Effector CD8-positive, alpha-beta T cell (primary cell): ENCODE measurements at regions not wholly inside any gene's neighbourhood (a gene's known extent, or its start where the extent isn't known, plus 50 kb on each side); places are given as distances from the start of the nearest gene placed in this dataset.

Experiments used
- DNase-seq: peaks from one replicate; lab custom pipeline; 2025; lab: John Stamatoyannopoulos, UW

DNA sequence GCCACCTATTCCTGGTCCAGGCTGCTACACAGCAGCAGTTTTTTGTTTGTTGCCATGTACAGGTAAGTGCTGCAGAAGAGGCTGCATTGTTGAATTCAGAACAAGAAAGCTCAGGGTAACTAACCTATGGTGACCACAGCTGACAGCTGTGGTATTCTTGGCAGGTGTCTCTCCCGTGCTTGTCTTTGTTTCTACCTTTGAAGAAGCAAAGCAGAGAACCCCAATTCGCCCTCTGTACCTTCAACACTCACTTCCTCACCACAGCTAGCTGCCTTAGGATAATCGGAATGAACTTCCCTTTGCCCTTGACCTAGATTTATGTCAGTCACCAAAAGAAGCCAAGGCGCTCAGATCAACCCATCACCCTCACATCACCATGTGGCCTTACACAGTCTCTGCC lies 1703.3 kb upstream of the SLC10A2 start:
- DNase-seq, result no peak

DNA sequence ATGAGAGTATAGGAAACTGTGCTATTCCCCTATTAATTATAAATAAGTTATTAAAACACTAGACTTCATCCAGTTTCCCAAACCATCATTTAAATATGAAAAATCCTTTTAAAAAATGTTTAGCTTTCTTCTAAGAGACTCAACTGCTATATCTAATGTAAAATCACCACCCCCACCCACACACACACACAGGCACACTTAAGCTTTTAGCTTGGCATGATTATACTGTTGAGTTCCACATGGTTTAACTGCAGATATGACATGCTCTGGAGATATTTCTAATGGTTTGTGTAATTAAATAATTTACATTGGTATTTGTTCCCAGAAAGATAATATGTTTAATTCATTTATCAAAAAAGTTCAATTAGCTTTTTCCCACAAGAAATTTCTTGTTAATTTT lies 1700.1 kb upstream of the SLC10A2 start:
- no peak for DNase-seq

DNA sequence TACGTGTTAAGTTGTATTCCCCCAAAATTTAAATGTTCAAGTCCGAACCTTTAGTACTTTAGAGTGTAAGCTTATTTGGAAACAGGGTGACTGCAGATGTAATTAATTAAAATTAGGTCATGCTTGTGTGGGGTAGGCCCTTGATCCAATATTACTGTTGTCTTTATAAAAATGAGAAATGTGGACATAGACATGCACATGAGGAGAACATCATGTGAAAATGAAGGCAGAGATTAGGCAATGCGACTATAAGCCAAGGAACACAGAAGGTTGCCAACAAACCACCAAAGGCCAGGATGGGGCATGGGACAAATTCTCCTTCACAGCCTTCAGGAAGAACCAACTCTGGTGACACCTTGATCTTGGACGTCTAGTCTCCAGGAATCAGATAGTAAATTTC lies 1698.4 kb upstream of the SLC10A2 start:
- DNase-seq, result no peak

DNA sequence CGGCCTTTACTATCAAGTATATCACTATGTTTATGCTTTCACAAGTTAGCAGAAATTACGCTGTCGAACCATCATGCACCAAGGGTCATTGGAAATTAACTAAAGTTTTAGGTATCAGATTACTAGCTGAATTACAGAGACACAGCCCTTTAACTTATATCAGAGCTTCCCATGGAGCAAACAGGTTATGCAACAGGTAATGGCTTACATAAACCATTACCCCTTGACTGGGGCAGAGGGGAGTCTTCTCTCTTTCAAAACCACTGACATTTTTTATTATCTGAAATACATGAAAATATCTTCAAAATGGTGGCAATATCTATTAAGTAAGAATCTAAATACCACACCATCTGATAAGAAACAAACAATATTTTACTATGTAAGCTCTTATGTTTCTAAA lies 1692.9 kb upstream of the SLC10A2 start:
- no peak for DNase-seq

DNA sequence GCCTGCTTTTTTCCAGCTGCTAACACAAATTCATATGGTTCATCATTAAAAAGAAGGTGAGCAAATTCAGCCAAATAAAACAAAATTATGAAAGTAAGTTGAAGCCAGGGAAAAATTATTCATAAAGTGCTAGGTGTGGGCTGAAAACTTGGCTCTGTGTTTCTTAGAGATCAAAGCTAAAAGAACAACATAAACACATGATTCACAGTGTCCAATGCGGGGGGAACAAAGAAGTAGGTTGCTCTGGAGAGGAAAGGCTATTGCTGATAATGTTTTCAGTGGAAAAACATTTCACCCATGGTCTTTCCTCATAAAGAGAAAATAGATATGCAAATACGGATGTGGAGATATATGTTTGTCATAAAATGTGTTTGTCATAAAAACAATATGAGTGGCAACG lies 1691.5 kb upstream of the SLC10A2 start:
- DNase-seq, result no peak

DNA sequence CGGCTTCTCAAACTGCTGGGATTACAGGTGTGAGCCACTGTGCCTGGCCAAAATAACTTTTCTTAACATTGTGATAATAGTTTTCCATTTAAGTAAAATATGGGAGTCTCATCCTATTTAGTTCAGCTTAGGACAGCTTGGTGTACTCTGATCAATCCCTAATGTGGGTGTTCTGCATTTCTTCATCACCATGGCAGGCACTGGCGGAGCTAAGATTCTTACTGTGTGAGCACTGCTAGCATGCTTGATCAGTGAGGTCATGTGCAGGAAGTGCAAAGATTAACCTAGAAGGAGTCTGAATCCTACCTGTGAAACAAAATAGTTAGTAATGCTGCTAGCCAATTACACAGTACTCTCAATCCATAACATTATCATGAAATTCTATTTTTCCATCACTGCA lies 1684.2 kb upstream of the SLC10A2 start:
- DNase-seq, result no peak

DNA sequence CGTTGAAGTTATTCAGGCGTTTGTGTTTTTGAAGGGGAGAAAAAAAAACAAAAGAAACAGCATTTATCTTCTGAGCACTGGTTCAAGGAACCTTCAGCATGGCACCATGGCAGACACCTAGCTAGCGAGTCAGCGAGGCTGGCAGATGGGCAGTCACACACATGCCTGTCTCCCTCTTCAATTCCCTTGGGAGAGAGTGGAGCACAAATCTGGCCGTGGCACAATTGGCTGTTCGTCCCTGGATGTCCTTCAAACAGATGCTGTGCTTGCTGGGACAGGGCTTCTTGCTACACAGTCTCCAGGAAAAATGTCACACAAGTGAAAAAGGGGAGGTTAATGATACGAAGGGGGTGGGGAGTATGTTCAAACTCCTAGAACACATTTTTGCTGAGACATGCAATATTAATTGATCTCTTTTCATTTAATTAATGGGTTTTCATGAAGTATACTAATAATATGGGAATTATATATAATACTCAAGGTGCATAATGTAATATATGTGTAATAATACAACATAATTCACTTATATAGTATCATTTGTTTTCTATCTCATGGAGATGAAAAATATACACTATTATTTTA lies 1674.5 kb upstream of the SLC10A2 start:
- no peak for DNase-seq

DNA sequence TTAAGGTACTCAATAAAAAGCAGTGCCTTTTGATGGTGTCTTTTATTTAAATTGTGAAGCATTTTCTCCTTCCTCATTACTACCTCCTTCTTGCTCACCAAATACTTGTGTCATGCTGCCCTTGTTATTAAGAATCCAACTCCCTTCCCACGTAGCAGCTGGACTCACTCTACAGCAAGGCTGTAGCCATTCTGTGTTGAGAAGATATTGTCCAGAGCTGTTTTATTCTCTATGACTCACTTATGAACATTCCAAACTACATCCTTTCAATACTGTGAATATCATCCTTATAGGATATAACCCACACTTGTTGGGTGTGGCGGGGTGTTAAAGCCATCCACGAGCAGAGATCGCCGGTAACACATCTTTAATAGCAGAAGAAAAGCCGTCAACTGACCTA lies 1671.5 kb upstream of the SLC10A2 start:
- DNase-seq, result no peak

DNA sequence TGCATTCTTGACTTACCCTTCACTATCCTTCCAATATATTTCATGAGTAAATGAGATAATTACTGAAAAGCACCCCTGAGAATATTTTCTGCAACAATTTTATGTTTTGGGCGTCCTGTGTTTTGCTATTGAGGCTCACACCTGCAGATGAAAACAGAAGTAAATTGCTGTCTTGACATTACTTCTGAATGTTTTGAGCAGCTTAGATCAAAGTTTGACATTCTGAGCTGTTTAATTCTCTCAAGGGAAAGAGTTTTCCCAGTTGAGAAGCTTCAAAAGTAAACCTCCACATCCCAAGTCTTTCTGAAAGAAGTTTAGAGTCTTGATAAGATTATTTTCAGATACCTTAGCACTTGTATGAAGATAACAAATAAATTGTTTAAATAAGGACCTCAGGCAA lies 1667.2 kb upstream of the SLC10A2 start:
- DNase-seq, result no peak

DNA sequence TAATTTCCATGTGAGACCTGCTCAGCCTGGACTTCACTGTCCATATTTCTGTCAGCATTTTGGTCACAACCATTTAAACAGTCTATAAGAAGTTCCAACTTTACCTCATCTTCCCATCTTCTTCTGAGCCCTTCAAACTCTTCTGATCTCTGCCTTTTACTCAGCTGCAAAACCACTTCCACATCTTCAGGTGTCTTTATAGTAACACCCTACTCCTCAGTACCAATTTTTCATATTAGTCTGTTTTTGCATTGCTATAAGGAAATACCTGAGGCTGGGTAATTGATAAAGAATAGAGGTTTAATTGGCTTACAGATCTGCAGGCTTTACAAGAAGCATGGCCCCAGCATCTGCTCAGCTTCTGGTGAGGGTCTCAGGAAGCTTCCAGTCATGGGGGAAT lies 1648.9 kb upstream of the SLC10A2 start:
- DNase-seq, result no peak

DNA sequence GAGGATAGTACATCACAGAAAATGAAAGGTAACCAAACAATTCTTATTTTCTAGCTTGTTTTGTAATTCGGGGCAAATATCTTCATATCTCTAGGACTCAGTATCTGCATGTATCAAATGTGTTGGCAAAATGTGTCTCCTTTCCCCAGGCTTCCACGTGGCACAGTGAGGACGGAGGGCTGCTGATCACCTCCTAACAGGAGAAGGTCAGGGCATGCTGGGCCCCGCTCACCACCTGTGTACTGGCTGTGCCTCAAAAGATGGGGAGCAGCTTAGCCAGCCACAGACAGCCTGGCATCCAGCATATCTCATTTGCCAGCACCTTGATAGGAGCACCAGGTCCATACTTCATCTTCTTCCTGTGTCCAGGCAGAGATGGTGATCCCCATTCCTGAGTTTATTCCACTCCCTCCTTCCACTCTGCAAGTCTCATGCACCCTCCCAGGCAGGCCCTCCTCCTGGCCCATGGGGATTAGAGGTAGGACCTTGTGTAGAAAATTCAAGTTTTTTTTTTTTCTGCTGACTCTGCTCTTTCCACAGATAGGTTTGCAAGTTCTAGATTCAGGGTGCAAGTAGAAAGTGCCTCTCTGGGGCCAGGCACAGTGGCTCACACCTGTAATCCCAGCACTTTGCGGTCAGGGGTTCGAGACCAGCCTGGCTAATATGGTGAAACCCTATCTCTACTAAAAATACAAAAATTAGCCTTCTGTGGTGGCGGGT lies 1639.0 kb upstream of the SLC10A2 start:
- DNase-seq, result no peak

DNA sequence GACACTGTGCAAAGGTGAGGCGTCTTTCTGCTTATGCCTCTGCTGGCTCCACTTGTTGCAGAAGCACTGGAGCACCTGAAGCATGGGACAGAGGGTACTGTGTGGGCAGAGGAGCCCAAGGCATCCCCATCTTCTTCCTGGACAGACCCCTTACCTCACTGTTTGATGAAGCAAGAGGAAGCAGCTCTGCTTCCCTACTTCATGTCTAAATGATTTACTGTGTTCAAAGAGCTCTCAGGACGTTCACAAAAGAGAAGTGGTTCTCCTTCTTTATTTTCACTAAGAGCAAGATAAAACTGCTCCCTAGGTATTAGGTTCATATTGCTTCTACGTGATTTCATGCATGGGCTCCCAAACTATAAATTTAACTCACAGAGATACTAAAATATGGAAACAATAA lies 1635.4 kb upstream of the SLC10A2 start:
- DNase-seq, result no peak

DNA sequence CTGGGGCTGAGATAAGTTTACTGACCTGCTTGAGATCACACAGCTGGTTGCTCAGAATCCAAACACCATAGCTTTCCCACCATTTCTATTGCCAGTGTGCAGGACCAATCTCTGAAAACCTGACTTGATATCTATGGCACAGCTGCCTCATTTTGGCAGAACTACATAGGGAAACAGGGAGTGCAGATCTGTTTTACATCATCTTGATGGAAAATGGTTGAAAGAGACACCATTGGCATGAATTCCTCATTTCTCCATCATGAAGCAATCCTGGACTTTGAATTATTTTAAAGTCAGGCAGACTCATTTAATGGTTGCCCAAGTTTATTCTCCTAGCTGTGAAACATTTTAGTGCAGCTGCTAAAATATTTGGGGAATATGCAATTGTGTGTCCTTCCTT lies 1628.2 kb upstream of the SLC10A2 start:
- no peak for DNase-seq

DNA sequence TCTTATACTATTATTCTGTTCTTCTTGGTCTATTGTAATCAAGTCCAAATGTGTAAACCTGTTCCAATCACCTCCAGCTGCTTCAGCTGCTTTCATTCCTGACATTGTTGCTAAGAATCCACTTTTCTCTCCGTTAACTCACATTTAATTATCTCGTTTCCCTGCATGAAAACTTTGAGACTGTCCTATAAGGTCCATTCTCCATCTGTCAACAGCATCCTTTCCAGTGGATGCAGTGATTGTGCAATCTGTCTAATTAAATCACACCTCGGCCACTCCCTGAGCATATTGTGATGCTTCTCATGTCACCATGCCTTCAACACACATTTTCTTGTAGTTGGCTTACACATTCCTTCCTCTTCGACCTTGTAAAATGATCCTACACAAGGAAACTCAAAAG lies 1626.9 kb upstream of the SLC10A2 start:
- no peak for DNase-seq

DNA sequence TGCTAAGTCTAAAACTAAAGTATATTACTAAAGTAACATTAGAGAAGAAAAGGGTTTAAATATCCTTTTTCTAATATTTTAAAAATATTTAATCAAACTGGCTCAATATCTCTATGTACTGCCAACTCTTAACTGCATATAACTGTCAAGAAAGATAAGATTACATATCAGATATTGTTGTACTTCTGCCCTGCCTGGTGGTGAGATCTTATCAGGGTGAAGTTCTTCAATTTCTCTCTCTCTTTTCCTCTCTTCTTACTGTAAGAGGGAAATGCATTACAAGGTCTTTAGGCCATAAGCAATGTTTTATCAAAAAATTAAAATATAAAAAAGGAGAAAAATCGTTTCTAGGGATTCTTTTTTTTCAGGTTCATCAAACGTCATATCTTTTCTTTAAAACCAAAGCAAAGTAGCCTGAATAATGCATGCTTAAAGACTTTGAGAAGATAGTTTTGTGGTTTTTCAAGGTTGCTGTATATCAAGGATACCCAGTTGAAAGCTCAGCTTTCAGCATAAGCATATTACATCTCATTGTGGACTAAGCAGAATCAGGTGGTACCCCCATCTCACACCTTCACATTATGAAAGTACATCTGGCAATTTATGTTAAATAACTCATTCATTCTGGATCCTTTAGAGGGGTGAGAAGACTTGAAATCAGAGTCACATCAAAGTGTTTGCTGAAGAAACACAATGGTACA lies 1625.7 kb upstream of the SLC10A2 start:
- no peak for DNase-seq

DNA sequence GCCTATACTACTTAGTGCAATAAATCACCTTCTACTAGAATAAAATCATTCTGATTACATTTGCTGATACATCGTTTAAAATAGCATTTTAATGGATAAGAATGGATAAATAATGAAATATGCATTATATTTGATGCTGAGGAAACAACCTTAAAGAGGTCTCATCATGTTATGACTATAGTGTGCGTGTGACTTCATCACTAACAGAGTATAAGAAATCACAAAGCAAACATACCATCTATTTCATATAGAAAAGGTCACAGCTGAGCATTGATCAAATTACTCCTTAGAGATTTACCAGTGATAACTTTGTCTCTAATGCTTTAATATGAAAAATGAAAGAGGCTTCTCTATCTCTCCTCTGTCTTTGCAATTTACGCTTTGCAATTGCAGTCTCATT lies 1620.3 kb upstream of the SLC10A2 start:
- no peak for DNase-seq

DNA sequence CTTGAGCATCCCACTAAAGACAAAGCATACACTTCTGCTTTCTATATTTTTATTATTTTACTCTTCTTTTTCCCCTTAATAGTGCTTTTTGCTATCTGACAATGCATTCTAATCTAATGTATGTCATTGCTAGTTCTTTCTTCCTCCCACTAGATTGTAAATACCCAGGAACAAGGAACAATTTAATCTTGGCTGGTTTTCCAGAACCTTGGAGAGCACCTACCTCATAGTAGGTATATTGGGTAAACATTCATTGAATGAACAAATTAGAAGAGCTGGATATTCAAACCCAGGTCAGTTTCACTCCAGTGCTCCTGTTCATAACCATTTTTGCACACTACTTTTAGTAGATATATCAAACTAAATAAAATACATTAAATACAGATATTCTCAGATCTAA lies 1617.6 kb upstream of the SLC10A2 start:
- DNase-seq, result no peak

DNA sequence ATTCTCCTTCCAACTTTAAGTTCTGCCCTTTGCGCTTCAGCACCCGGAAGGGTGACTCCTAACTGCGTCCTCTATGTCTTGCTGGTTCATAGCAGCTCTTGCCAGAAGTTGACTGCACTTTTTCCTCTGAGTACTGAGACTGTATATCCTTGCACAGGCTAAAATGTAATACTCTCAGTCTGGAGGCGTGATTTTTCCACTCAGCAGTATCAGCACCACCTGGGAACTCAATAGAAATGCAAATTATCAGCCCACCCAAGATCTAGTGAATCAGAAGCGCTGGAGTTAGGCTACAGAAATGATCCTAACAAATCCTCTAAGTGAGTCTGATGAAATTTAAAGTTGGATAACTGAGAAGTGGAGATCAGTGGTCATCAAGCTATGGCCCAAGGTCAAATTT lies 1611.9 kb upstream of the SLC10A2 start:
- no peak for DNase-seq

DNA sequence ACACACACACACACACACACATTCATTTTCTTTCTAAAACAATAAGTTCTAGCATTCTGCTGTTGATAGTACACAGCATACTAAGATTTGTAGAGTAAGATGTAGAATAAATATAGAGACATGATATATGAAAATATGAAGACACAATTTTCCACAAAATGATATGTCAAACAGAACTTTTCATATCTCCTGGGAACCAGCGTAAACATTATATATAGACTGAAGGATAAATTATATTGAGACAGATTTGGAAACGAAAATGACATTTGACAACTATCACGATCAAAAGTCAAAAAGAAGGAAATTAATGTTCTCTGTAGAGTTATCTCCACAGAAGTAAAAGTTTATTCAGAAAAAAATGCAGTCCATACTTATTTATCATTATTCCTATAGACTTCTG lies 1605.7 kb upstream of the SLC10A2 start:
- DNase-seq, result no peak

DNA sequence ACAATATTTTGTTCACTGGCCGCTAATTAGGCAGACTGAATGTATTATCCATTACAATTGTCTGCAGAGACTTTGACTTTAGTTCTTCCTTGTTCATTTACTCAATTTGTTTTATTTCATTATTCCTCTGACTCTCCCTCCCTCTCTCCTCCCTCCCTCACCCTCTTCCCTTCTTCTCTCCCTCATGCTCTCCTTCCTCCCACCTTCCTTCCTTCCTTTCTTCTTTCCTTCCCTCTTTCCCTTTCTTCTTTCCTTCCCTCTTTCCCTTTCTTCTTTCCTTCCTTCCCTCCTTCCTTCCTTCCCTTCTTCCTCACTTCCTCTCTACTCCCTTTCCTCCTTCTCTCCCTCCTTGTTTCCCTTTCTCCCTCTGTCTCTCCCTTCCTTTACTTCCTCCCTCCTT lies 1591.0 kb upstream of the SLC10A2 start:
- no peak for DNase-seq

DNA sequence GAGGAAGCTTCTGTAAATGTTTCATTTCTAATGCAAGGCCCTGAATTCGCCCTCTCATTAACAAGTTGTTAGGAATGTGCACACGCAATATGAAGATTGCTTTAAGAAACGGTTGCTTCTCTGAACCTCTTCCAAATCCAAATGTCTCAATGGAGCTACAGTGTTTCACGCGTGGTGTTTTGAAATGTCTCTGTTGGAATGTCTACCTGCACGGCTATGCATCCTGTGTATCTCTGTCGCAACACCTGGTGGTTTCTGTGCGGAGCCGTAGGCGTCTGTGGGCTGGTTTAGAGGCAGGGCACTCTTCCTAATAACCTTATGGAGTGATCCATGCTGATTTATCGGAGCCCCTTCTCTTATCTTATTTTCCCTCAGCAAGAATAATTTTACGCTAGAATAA lies 1584.2 kb upstream of the SLC10A2 start:
- DNase-seq, result no peak

DNA sequence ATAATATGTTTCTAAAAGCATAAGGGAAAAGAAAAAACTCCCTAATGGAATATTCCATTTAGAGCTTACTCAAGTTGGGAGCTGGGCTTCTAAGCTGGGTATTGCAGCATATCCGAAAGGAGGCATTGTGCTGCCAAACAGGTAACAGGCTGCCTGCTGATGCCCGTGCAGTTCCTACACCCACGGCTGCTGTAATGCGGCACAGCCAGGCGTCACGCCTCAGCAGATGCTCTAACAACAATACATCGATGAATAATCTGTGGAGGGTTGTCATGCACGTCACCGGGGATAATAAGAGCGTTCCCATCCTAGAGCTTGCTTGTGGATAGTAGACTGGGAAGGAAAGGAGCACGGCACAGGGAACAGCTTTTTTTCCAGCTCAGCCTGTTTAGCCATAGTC lies 1582.1 kb upstream of the SLC10A2 start:
- DNase-seq, result no peak

DNA sequence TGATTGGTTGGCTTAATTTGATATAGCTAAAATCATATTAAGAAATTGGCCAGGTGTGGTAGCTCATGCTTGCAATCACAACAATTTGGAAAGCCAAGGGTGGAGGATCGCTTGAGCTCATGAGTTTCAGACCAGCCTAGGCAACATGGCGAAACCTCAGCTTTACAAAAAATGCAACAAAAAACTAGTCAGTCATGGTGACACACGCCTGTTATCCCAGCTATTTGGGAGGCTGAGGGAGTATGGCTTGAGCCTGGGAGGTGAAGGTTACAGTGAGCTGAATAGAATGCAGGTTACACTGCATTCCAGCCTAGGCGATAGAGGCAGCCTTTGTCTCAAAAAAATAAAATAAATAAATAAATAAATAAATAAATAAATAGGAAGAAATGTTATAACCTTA lies 1579.6 kb upstream of the SLC10A2 start:
- no peak for DNase-seq

DNA sequence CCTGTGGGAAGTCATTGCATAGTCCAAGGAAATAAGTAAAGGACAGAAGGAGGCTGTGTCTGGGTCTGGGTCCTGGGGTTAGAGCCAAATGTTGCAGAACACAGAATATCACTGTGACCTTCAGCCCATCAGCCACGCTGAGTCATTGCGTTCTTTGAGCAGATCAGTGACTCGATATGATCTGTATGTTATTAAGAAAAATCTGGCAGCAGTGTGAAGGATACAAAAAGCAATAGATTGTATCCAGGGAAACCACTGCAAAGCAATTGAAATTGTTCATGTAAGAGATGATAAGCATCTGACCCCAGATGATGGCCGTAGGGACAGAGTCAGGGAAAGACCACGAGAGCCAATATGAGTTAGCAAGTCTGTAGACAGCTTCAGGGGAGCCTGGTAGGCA lies 1575.1 kb upstream of the SLC10A2 start:
- no peak for DNase-seq
